ENCODE measurements at regions not wholly inside any gene's neighbourhood (a gene's known extent, or its start where the extent isn't known, plus 50 kb on each side); places are given as distances from the start of the nearest gene placed in this dataset.

DNA sequence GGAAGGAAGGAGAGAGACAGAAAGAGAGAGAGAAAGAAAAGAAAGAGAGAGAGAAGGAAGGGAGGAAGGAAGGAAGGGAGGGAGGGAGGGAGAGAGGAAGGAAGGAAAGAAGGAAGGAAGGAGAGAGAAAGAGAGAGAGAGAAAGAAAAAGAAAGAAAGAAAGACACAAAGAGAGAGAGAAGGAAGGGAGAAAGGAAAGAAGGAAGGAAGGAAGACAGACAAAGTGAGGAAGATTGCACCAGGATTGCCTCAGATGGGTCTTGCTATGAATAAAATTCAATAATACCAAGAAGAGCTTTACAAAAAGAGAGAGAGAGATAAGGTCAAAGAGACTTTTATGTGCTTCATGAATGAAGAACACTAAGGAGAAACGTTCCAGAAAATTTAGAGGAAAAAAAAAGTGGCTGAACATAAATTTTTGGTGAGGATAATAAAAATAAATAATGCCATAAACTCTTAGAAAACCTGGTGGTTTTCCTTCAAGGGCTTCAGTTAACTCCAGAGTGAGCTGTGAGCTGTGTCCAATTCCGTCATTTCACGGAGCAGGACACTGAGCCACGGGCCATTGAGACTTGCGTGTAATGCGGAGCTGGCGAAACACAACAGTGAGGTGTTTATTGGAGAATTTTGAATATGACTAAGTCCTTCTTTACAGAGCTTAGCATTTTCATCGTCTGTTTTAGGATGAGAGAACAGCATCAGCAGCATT is 72.7 kb upstream of the TNRC6C start:
- no peaks in the 10 kb centered on the region for H4K20me1 ChIP-seq (ENCODE audit: insufficient read depth, low read length)
- peak overlapping the region; percentile 50 for H3K4me3 ChIP-seq (ENCODE audit: low read length)
- H3K79me2 ChIP-seq (ENCODE audit: low read length) = no peaks in the 10 kb centered on the region
- no peak overlapping the region for H2AFZ ChIP-seq (ENCODE audit: low read depth, low read length)
- TF ChIP-seq EZH2phosphoT487 (IDR thresholded peaks at IDR 0.05; ENCODE audit: low read depth) = no peak
- TF ChIP-seq, protein P1, sequence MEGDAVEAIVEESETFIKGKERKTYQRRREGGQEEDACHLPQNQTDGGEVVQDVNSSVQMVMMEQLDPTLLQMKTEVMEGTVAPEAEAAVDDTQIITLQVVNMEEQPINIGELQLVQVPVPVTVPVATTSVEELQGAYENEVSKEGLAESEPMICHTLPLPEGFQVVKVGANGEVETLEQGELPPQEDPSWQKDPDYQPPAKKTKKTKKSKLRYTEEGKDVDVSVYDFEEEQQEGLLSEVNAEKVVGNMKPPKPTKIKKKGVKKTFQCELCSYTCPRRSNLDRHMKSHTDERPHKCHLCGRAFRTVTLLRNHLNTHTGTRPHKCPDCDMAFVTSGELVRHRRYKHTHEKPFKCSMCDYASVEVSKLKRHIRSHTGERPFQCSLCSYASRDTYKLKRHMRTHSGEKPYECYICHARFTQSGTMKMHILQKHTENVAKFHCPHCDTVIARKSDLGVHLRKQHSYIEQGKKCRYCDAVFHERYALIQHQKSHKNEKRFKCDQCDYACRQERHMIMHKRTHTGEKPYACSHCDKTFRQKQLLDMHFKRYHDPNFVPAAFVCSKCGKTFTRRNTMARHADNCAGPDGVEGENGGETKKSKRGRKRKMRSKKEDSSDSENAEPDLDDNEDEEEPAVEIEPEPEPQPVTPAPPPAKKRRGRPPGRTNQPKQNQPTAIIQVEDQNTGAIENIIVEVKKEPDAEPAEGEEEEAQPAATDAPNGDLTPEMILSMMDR (IDR thresholded peaks at IDR 0.05; ENCODE audit: low read depth, low read length) = no peak
- no peaks in the 10 kb centered on the region for H3K36me3 ChIP-seq (replicated peaks; ENCODE audit: low read depth, low read length)
- H3K4me1 ChIP-seq (ENCODE audit: low read length) = peaks cover 35% of the 10 kb centered on the region
- H3K9me3 ChIP-seq (ENCODE audit: insufficient read depth, low read length) = no peaks in the 10 kb centered on the region
- no peak overlapping the region for H3K27ac ChIP-seq (ENCODE audit: low read length)
- peaks cover 52% of the 10 kb centered on the region for H3K27me3 ChIP-seq (ENCODE audit: low read depth, low read length)
- H3K9ac ChIP-seq (ENCODE audit: low read length) = no peak overlapping the region; the same call in 1 of the 2 replicates
- H3K4me2 ChIP-seq (ENCODE audit: low read length) = peak overlapping the region; percentile 67

DNA sequence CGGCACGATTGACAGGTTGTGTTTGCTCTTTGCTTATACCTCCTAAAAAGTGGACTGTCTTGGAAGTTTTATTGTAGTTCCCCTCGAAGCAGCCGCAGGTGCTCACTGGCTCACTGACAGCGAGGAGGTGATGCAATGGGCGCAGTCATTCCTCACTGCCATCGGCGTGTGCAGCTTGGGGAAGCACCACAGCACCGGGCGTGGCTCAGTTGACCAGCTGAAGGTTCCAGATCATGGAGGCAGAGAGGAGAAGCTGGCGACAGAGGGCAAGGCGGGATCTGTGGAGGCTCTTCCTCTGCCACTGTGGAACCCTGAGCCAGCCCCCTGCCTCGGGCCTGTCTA is 72.1 kb upstream of the TNRC6C start:
- Histone ChIP-seq H3K36me3 (replicated peaks; ENCODE audit: low read depth, low read length) (no peaks in the 10 kb centered on the region), H3K9me3 (ENCODE audit: insufficient read depth, low read length) (no peaks in the 10 kb centered on the region), H3K4me1 (ENCODE audit: low read length) (peaks cover 30% of the 10 kb centered on the region), H3K9ac (ENCODE audit: low read length) (no peak overlapping the region; the same call in 1 of the 2 replicates), H3K27me3 (ENCODE audit: low read depth, low read length) (peaks cover 52% of the 10 kb centered on the region), H3K4me2 (ENCODE audit: low read length) (peak overlapping the region; percentile 67), H2AFZ (ENCODE audit: low read depth, low read length) (no peak overlapping the region; the same call in 1 of the 2 replicates), H4K20me1 (ENCODE audit: insufficient read depth, low read length) (no peaks in the 10 kb centered on the region), H3K79me2 (ENCODE audit: low read length) (no peaks in the 10 kb centered on the region), H3K27ac (ENCODE audit: low read length) (no peak overlapping the region), H3K4me3 (ENCODE audit: low read length) (peak overlapping the region; percentile 50)
- no peak for TF ChIP-seq EZH2phosphoT487 (IDR thresholded peaks at IDR 0.05; ENCODE audit: low read depth)
- TF ChIP-seq, protein P1 (IDR thresholded peaks at IDR 0.05; ENCODE audit: low read depth, low read length) = no peak

DNA sequence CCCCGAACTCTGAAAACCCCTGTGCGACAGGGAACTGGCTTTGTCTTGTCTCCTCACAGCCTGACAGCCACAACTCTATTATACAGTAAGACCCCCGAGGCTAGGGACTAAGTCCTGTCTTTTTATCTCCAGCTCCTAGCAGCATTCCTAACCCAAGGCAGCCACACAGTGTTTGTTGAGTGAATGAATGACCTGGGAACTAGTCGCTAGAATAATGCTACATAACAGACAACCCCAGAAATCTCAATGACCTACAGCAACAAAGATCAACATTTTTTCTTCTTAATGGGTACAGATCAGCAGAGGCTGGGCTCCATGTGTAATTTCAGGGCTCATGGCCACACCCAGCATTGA is 71.4 kb upstream of the TNRC6C start:
- no peaks in the 10 kb centered on the region for H3K9me3 ChIP-seq (ENCODE audit: insufficient read depth, low read length)
- TF ChIP-seq, protein P1 (IDR thresholded peaks at IDR 0.05; ENCODE audit: low read depth, low read length) = no peak
- no peak for TF ChIP-seq EZH2phosphoT487 (IDR thresholded peaks at IDR 0.05; ENCODE audit: low read depth)
- no peak overlapping the region for H3K9ac ChIP-seq (ENCODE audit: low read length)
- peaks cover 56% of the 10 kb centered on the region for H3K27me3 ChIP-seq (ENCODE audit: low read depth, low read length)
- peaks cover 23% of the 10 kb centered on the region for H3K4me1 ChIP-seq (ENCODE audit: low read length)
- H3K79me2 ChIP-seq (ENCODE audit: low read length) = no peaks in the 10 kb centered on the region
- H3K4me3 ChIP-seq (ENCODE audit: low read length) = no peak overlapping the region
- no peak overlapping the region for H3K27ac ChIP-seq (ENCODE audit: low read length)
- H2AFZ ChIP-seq (ENCODE audit: low read depth, low read length) = no peak overlapping the region
- H4K20me1 ChIP-seq (ENCODE audit: insufficient read depth, low read length) = no peaks in the 10 kb centered on the region
- no peak overlapping the region for H3K4me2 ChIP-seq (ENCODE audit: low read length)
- no peaks in the 10 kb centered on the region for H3K36me3 ChIP-seq (replicated peaks; ENCODE audit: low read depth, low read length)

DNA sequence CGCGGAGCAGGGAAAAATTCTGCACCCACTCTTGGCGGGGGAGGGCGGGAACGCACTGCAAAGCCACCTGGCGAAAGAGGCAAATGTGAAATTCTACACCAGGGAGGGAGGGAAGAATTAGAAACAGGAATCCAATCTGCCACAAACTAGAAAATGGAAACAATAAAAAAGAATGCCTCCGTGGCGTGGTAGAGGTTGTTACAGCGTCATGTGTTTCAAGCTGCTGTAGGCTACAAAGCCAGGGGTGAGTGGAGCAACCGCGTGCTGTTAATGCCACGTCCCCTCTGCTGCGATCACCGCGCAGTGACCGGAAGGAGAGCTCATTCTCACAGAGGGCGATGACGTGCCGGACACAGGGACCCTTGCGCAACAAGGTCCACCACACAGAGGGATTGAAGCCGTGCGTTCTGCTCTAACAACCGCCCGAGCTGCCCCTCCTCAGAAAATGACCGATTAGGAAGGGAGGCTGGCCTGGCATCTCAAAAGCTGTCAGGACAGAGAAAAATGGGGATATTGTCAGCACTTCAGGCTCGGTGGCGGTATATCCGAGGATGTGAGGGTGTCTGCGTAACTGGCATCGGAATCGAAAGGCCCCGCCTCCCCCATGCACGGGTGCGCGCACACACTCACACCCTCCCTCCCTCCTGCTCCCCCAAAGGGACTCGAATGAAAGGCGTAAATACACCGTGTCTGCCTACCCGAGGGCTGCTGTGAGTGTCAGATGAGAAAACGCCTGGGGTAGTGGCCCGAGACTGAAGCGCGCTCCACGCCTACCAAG is 70.8 kb upstream of the TNRC6C start:
- Histone ChIP-seq H3K27ac (ENCODE audit: low read length) (no peak overlapping the region), H3K79me2 (ENCODE audit: low read length) (no peaks in the 10 kb centered on the region), H3K4me1 (ENCODE audit: low read length) (peaks cover 17% of the 10 kb centered on the region), H2AFZ (ENCODE audit: low read depth, low read length) (no peak overlapping the region), H3K4me3 (ENCODE audit: low read length) (no peak overlapping the region), H3K9ac (ENCODE audit: low read length) (no peak overlapping the region), H4K20me1 (ENCODE audit: insufficient read depth, low read length) (no peaks in the 10 kb centered on the region), H3K9me3 (ENCODE audit: insufficient read depth, low read length) (no peaks in the 10 kb centered on the region), H3K27me3 (ENCODE audit: low read depth, low read length) (peaks cover 61% of the 10 kb centered on the region), H3K36me3 (replicated peaks; ENCODE audit: low read depth, low read length) (no peaks in the 10 kb centered on the region), H3K4me2 (ENCODE audit: low read length) (no peak overlapping the region)
- TF ChIP-seq, protein P1 (IDR thresholded peaks at IDR 0.05; ENCODE audit: low read depth, low read length) = no peak
- TF ChIP-seq EZH2phosphoT487 (IDR thresholded peaks at IDR 0.05; ENCODE audit: low read depth) = no peak

Measured in OCI-LY3 (cell line).